Type B pancreatic cell (in vitro differentiated cells): ENCODE measurements at regions not wholly inside any gene's neighbourhood (a gene's known extent, or its start where the extent isn't known, plus 50 kb on each side); places are given as distances from the start of the nearest gene placed in this dataset.

Experiments used
- DNase-seq: peaks from one replicate; pipeline ENCODE4 v3.0.0; 2021; ENCODE audit warnings: mixed read lengths; ENCODE audit not compliant: unreplicated experiment; ENCODE audit errors: extremely low spot score
- H3K27ac Mint-ChIP-seq: 2 replicates; pipeline ENCODE4 v1.8.0; 2021; ENCODE audit warnings: mild to moderate bottlenecking, mixed read lengths
- H3K27me3 Mint-ChIP-seq: 2 replicates; pipeline ENCODE4 v1.8.0; 2021; ENCODE audit warnings: mixed read lengths
- H3K36me3 Mint-ChIP-seq: 2 replicates; pipeline ENCODE4 v1.8.0; 2021; ENCODE audit warnings: mixed read lengths
- H3K4me1 Mint-ChIP-seq: one replicate; pipeline ENCODE4 v1.8.0; 2021; ENCODE audit warnings: mixed read lengths; ENCODE audit not compliant: unreplicated experiment
- H3K4me3 Mint-ChIP-seq: 2 replicates; pipeline ENCODE4 v1.8.0; 2021; ENCODE audit warnings: mild to moderate bottlenecking, mixed read lengths
- H3K9me3 Mint-ChIP-seq: 2 replicates; pipeline ENCODE4 v1.8.0; 2021; ENCODE audit warnings: mixed read lengths
- TF ChIP-seq, protein P1 (sequence below): fragments of 200-600 bp; sonication (generic); conservative IDR thresholded peaks from 2 replicates; pipeline ENCODE4 v1.5.0; 2021; ENCODE audit warnings: antibody characterized with exemption, mild to moderate bottlenecking

DNA sequence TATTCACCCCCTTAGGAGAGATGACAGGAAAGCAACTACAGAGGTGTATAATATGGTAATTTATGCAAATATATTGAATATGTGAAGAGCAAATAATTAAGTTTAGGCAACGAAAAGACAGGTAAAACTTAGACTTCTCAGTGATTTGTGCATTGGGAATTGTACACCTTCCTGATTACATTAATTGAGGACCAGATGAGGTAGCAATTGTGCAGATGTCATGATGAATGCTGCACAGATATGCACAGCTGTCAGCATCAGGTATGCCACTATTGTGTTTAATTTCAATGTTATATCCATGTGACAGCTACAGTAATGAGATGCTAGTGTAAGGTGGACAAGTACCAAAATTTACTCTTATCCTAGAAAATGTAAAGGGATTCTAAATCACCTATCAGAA lies 267.2 kb upstream of the FSIP2 start:
- TF ChIP-seq, protein P1, sequence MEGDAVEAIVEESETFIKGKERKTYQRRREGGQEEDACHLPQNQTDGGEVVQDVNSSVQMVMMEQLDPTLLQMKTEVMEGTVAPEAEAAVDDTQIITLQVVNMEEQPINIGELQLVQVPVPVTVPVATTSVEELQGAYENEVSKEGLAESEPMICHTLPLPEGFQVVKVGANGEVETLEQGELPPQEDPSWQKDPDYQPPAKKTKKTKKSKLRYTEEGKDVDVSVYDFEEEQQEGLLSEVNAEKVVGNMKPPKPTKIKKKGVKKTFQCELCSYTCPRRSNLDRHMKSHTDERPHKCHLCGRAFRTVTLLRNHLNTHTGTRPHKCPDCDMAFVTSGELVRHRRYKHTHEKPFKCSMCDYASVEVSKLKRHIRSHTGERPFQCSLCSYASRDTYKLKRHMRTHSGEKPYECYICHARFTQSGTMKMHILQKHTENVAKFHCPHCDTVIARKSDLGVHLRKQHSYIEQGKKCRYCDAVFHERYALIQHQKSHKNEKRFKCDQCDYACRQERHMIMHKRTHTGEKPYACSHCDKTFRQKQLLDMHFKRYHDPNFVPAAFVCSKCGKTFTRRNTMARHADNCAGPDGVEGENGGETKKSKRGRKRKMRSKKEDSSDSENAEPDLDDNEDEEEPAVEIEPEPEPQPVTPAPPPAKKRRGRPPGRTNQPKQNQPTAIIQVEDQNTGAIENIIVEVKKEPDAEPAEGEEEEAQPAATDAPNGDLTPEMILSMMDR = no peak
- Mint-ChIP-seq H3K4me3 (no peak overlapping the region), H3K9me3 (no peaks in the 10 kb centered on the region), H3K27ac (no peak overlapping the region), H3K36me3 (no peaks in the 10 kb centered on the region), H3K27me3 (no peaks in the 10 kb centered on the region), H3K4me1 (no peaks in the 10 kb centered on the region)
- DNase-seq = no peak

- no peaks in the 10 kb centered on the region for H3K36me3 Mint-ChIP-seq
- H3K9me3 Mint-ChIP-seq = no peaks in the 10 kb centered on the region
- no peaks in the 10 kb centered on the region for H3K4me1 Mint-ChIP-seq
- no peaks in the 10 kb centered on the region for H3K27me3 Mint-ChIP-seq
- H3K27ac Mint-ChIP-seq = no peak overlapping the region
- no peak for DNase-seq
- TF ChIP-seq, protein P1 = no peak
- no peak overlapping the region for H3K4me3 Mint-ChIP-seq
Observed at GRCh38 chr2:185472574-185472973, 266.0 kb upstream of the FSIP2 start.

- Mint-ChIP-seq H3K4me3 (no peak overlapping the region), H3K36me3 (no peaks in the 10 kb centered on the region), H3K9me3 (no peaks in the 10 kb centered on the region), H3K4me1 (peaks cover 6% of the 10 kb centered on the region), H3K27ac (no peak overlapping the region), H3K27me3 (no peaks in the 10 kb centered on the region)
- TF ChIP-seq, protein P1 = no peak
- no peak for DNase-seq
Observed at GRCh38 chr2:185473838-185474237, 264.8 kb upstream of the FSIP2 start.

- TF ChIP-seq, protein P1 = peak; percentile 52
- peaks cover 6% of the 10 kb centered on the region for H3K4me1 Mint-ChIP-seq
- no peaks in the 10 kb centered on the region for H3K27me3 Mint-ChIP-seq
- no peak overlapping the region for H3K4me3 Mint-ChIP-seq
- H3K27ac Mint-ChIP-seq = no peak overlapping the region
- DNase-seq = no peak
- H3K9me3 Mint-ChIP-seq = no peaks in the 10 kb centered on the region
- H3K36me3 Mint-ChIP-seq = no peaks in the 10 kb centered on the region
Observed at GRCh38 chr2:185475914-185476313, 262.7 kb upstream of the FSIP2 start.

DNA sequence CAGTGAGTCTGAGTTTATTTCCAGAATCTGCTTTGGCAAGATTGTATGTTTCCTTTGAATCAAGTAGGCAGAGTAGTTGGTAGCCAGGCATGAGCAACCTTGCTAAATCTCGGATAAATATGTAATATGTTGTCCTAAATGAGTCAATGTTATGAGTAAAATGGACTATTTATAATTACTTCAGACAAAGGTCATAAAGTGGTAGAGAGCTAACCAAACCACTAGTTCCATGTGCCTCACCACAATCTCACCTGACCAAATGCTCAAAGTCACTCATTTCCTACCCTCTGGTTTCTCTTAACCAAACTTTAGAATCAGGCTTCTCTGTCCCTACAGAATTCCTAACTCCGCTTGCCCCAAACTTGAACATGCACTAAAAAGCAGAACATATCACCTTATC lies 261.2 kb upstream of the FSIP2 start:
- no peak overlapping the region for H3K4me3 Mint-ChIP-seq
- H3K9me3 Mint-ChIP-seq = no peaks in the 10 kb centered on the region
- TF ChIP-seq, protein P1 = no peak
- H3K27ac Mint-ChIP-seq = no peak overlapping the region
- H3K36me3 Mint-ChIP-seq = no peaks in the 10 kb centered on the region
- no peak for DNase-seq
- no peaks in the 10 kb centered on the region for H3K27me3 Mint-ChIP-seq
- peaks cover 6% of the 10 kb centered on the region for H3K4me1 Mint-ChIP-seq

DNA sequence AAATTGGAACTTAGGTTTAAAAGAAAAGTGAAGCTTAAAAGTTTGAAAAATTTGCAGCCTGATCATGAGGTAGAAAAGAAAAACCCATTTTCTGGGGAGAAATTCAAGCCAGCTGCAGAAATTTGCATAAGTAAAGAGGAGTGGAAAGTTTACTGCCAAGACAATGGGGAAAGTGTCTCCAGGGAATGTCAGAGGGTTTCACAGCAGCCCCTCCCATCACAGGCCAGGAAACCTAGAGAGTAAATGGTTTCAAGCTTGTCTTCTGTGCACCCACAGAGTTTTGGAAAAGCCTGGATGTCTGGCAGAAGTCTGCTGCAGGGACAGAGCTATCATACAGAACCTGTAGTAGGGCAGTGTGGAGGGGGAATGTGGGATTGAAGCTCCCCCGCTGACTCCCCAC lies 254.0 kb upstream of the FSIP2 start:
- no peaks in the 10 kb centered on the region for H3K9me3 Mint-ChIP-seq
- TF ChIP-seq, protein P1 = no peak
- DNase-seq = no peak
- H3K36me3 Mint-ChIP-seq = peaks cover 21% of the 10 kb centered on the region
- no peak overlapping the region for H3K4me3 Mint-ChIP-seq
- no peak overlapping the region for H3K27ac Mint-ChIP-seq
- no peaks in the 10 kb centered on the region for H3K4me1 Mint-ChIP-seq
- H3K27me3 Mint-ChIP-seq = no peaks in the 10 kb centered on the region
